Transverse colon (tissue), 4 donors: ENCODE measurements at regions not wholly inside any gene's neighbourhood (a gene's known extent, or its start where the extent isn't known, plus 50 kb on each side); places are given as distances from the start of the nearest gene placed in this dataset.

Experiments
- CTCF ChIP-seq, 5 experiments: fragments of 200-600 bp in 3 of 5; fragments of 450-650 bp in 2 of 5; sonication (generic) in 3 of 5; IDR thresholded peaks; 1 replicate in 2 of 5; 2 replicates in 3 of 5; pipeline ENCODE4 v1.5.1; 2016 to 2017; ENCODE audit warnings: antibody characterized with exemption in 5 of 5, inconsistent platforms in 3 of 5, mild to moderate bottlenecking in 2 of 5, moderate library complexity in 1 of 5
- POLR2A ChIP-seq: fragments of 450-650 bp; IDR thresholded peaks from one replicate; pipeline ENCODE4 v1.6.1; 2016; ENCODE audit warnings: antibody characterized with exemption, mild to moderate bottlenecking, moderate library complexity
- POLR2AphosphoS5 ChIP-seq, 3 donors: sonication (generic); formaldehyde crosslinking; IDR thresholded peaks; one replicate each; pipeline ENCODE4 v1.6.1; 2016; ENCODE audit warnings: antibody characterized with exemption in 3 of 3

GRCh38 chr6:40666530-40666929, 79.4 kb upstream of the LRFN2 start:
- TF ChIP-seq CTCF (IDR thresholded peaks at IDR 0.05) (no peak), POLR2A (no peak), POLR2AphosphoS5 (IDR thresholded peaks at IDR 0.05) (no peak)
